Esophagus muscularis mucosa (tissue), 4 donors: ENCODE measurements at regions not wholly inside any gene's neighbourhood (a gene's known extent, or its start where the extent isn't known, plus 50 kb on each side); places are given as distances from the start of the nearest gene placed in this dataset.

Experiments
- DNase-seq: peaks from one replicate; pipeline ENCODE4 v3.0.0-alpha.2; 2017; ENCODE audit errors: extremely low spot score
- H3K27ac ChIP-seq, 4 donors: fragments of 200-600 bp; sonication (generic); replicated peaks in 1 of 4; 1 replicate in 3 of 4; 2 replicates in 1 of 4; pipeline ENCODE4 v1.5.1; 2016 to 2019; ENCODE audit warnings: mild to moderate bottlenecking in 1 of 4
- H3K27me3 ChIP-seq, 4 donors: fragments of 200-600 bp; sonication (generic); one replicate each; pipeline versions ENCODE4 v1.5.1 to v1.6.0; 2016 to 2019
- H3K36me3 ChIP-seq, 4 donors: fragments of 200-600 bp; sonication (generic); one replicate each; pipeline ENCODE4 v1.5.1; 2016 to 2019
- H3K4me1 ChIP-seq, 4 donors: fragments of 200-600 bp; sonication (generic); one replicate each; pipeline ENCODE4 v1.5.1; 2016 to 2019
- H3K4me3 ChIP-seq, 4 donors: fragments of 200-600 bp; sonication (generic); 1 replicate in 2 of 4; 2 replicates in 2 of 4; pipeline ENCODE4 v1.5.1; 2016 to 2019; ENCODE audit warnings: mild to moderate bottlenecking in 4 of 4, moderate library complexity in 1 of 4
- H3K9me3 ChIP-seq, 4 donors: fragments of 200-600 bp; sonication (generic); 1 replicate in 3 of 4; 2 replicates in 1 of 4; pipeline ENCODE4 v1.5.1; 2016 to 2019
- EP300 ChIP-seq: sonication (generic); formaldehyde crosslinking; IDR thresholded peaks from one replicate; pipeline ENCODE4 v1.6.1; 2017; ENCODE audit warnings: antibody characterized with exemption
- POLR2A ChIP-seq: fragments of 450-650 bp; IDR thresholded peaks from one replicate; pipeline ENCODE4 v1.6.1; 2017; ENCODE audit warnings: antibody characterized with exemption, moderate library complexity, mild to moderate bottlenecking, low read depth
- POLR2AphosphoS5 ChIP-seq, 2 donors: sonication (generic); formaldehyde crosslinking; IDR thresholded peaks; one replicate each; pipeline ENCODE4 v1.6.1; 2017; ENCODE audit warnings: antibody characterized with exemption in 2 of 2
- WGBS: methylation state at CpG from one replicate; pipeline ENCODE4 v1.1.5; 2018; 5-methylcytosine and 5-hydroxymethylcytosine counted together
- intact Hi-C: fragments of 100-400 bp; cut with DNase I; formaldehyde crosslinking; loops from one replicate; pipeline ENCODE4 v1.15.1; 2023
- TF ChIP-seq, protein P1 (sequence below), 3 experiments: fragments of 200-600 bp in 2 of 3; fragments of 450-650 bp in 1 of 3; sonication (generic) in 2 of 3; IDR thresholded peaks; one replicate each; pipeline ENCODE4 v1.5.1; 2017 to 2019; ENCODE audit warnings: antibody characterized with exemption in 3 of 3, mild to moderate bottlenecking in 2 of 3, moderate library complexity in 1 of 3

DNA sequence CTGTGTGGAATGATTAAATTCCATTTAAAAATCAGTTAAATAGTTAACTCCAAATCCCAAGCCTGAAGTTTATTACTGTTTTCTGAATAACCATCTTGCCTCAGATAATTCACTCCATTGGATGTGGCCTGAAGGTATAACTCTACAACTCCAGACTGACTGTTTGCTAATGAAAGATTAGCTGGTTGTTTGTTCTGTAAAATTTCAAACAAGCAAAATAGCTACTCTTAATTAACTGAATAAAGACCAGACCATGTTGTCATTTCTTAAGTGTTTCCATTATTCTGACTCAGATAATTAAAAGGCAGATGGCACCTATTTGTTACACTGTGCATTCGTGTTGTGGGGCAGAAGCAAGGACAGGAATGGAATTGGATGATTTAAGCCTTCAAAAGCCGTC lies 78.5 kb upstream of the DDIT4L start:
- WGBS: 89% methylated on average over 2 of the region's 2 CpGs
- DNase-seq: no peak
- Histone ChIP-seq H3K9me3 (peaks cover 0 to 8% (median 1%) of the 10 kb centered on the region in 4 donors), H3K27me3 (no peaks in the 10 kb centered on the region), H3K27ac (no peak overlapping the region), H3K36me3 (no peaks in the 10 kb centered on the region), H3K4me1 (no peaks in the 10 kb centered on the region), H3K4me3 (no peak overlapping the region)
- intact Hi-C loops: no loop called here
- TF ChIP-seq EP300 (no peak), POLR2A (no peak), POLR2AphosphoS5 (IDR thresholded peaks at IDR 0.05) (no peak)
- TF ChIP-seq, protein P1, sequence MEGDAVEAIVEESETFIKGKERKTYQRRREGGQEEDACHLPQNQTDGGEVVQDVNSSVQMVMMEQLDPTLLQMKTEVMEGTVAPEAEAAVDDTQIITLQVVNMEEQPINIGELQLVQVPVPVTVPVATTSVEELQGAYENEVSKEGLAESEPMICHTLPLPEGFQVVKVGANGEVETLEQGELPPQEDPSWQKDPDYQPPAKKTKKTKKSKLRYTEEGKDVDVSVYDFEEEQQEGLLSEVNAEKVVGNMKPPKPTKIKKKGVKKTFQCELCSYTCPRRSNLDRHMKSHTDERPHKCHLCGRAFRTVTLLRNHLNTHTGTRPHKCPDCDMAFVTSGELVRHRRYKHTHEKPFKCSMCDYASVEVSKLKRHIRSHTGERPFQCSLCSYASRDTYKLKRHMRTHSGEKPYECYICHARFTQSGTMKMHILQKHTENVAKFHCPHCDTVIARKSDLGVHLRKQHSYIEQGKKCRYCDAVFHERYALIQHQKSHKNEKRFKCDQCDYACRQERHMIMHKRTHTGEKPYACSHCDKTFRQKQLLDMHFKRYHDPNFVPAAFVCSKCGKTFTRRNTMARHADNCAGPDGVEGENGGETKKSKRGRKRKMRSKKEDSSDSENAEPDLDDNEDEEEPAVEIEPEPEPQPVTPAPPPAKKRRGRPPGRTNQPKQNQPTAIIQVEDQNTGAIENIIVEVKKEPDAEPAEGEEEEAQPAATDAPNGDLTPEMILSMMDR (IDR thresholded peaks at IDR 0.05): no peak

DNA sequence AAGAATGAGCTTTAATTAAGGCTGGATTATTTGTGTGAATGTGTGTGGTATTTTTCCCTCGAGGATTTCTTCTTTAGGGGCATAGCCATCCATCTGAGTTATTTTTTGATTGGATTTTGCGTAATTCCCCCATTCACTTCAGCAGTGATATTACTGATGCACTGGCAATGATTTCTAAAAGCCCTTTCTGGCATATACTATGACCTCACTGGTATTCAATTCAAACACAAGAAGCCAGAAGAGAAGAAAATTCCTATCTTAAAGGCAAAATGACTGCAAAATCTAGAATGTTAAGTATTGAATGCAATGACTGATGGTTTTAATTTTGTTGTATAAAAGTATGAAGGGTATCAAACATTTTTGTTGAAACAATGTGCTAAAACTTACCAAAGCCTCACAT lies 71.1 kb upstream of the DDIT4L start:
- Histone ChIP-seq H3K4me3 (no peak overlapping the region), H3K9me3 (no peaks in the 10 kb centered on the region), H3K4me1 (no peaks in the 10 kb centered on the region), H3K27ac (no peak overlapping the region), H3K27me3 (no peaks in the 10 kb centered on the region), H3K36me3 (no peaks in the 10 kb centered on the region)
- 54% methylated on average over 2 of the region's 2 CpGs for WGBS
- TF ChIP-seq EP300 (no peak), POLR2A (no peak), POLR2AphosphoS5 (IDR thresholded peaks at IDR 0.05) (no peak)
- TF ChIP-seq, protein P1 (IDR thresholded peaks at IDR 0.05): no peak
- intact Hi-C loops: no loop called here
- no peak for DNase-seq

DNA sequence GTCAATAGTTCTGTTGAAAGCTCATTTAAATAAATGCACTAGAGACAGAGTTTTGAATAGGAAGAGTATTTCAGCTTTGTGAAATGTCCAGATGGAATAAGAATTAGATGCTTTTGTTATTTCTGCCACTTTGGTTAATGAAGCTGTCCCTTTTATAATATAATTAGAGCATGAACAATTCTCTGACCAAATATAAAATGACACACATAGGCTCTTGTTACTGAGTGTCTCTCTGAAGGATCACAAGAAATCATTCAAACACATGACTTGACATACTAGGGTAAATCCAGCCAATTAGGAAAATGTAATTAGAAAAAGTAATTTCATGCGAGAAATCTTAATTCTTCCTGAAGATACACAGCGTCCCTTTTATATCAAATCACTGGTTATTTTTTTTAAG lies 68.4 kb upstream of the DDIT4L start:
- DNase-seq: no peak
- WGBS: 95% methylated on average over 2 of the region's 2 CpGs
- Histone ChIP-seq H3K4me3 (no peak overlapping the region), H3K9me3 (no peaks in the 10 kb centered on the region), H3K27ac (no peak overlapping the region), H3K4me1 (no peaks in the 10 kb centered on the region), H3K36me3 (no peaks in the 10 kb centered on the region), H3K27me3 (no peaks in the 10 kb centered on the region)
- intact Hi-C loops: no loop called here
- no peak for TF ChIP-seq POLR2A

DNA sequence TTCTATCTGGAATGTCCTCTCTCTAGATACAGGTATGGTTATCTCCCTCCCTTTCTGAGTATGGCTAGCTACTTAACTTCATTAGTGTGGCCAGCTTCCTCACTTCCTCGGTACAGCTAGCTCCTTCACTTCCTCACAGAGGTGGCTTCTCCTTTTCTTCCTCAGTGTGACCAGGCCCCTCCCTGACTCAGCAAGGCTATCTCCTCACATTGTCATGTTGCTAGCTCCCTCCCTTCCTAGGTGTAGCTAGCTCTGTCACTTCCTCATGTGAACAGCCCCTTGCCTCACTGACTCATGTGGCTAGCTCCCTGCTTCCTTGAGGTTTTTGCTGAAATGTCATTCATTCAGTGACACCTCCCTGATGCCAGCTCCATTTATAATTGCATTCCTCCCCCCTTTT lies 67.3 kb upstream of the DDIT4L start:
- H3K9me3 ChIP-seq: no peaks in the 10 kb centered on the region
- H3K4me3 ChIP-seq: no peak overlapping the region
- DNase-seq: no peak
- H3K27me3 ChIP-seq: no peaks in the 10 kb centered on the region
- no peak for TF ChIP-seq POLR2A
- TF ChIP-seq, protein P1 (IDR thresholded peaks at IDR 0.05): no peak
- TF ChIP-seq POLR2AphosphoS5 (IDR thresholded peaks at IDR 0.05): no peak
- no peak for TF ChIP-seq EP300
- H3K4me1 ChIP-seq: no peaks in the 10 kb centered on the region
- no peaks in the 10 kb centered on the region for H3K36me3 ChIP-seq
- no peak overlapping the region for H3K27ac ChIP-seq
- WGBS: 90% methylated on average over 1 of the region's 1 CpG
- intact Hi-C loops: no loop called here

DNA sequence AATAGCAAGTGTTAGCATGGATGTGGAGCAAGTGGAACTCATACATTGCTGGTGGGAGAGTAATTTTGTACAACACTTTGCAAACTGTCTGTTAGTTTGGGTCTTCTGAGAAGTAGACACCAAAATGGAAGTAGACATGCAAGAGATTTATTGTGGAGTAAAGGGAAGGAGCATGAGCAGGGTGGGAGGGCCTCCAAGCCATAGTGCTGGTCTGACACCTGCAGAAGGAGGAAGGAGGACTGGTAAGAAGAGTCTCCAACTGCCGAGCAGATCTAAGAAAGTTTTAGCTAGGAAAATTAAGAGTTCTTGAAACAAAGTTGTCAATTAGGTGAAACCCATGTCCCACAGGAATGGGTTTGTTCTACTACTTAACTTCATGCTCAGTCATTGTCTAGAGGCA lies 64.0 kb upstream of the DDIT4L start:
- WGBS: 85% methylated on average over 1 of the region's 1 CpG
- Histone ChIP-seq H3K36me3 (no peaks in the 10 kb centered on the region), H3K4me3 (no peak overlapping the region), H3K27me3 (no peaks in the 10 kb centered on the region), H3K27ac (no peak overlapping the region), H3K9me3 (no peaks in the 10 kb centered on the region), H3K4me1 (no peaks in the 10 kb centered on the region)
- intact Hi-C loops: no loop called here
- TF ChIP-seq, protein P1 (IDR thresholded peaks at IDR 0.05): no peak
- TF ChIP-seq POLR2A (no peak), EP300 (no peak), POLR2AphosphoS5 (IDR thresholded peaks at IDR 0.05) (no peak)
- DNase-seq: no peak
